KOPT-K1 (cell line): ENCODE measurements at regions not wholly inside any gene's neighbourhood (a gene's known extent, or its start where the extent isn't known, plus 50 kb on each side); places are given as distances from the start of the nearest gene placed in this dataset.
A peak's percentile ranks its signal among the peaks of the same experiment; 100 is the strongest.

Experiments
- H3K27ac ChIP-seq: fragments of 200-600 bp; sonication (generic); 2 replicates; pipeline ENCODE4 v1.5.1; 2016; ENCODE audit warnings: antibody characterized with exemption, mild to moderate bottlenecking, low read depth, low read length; ENCODE audit not compliant: poor library complexity, severe bottlenecking
- H3K36me3 ChIP-seq: fragments of 200-600 bp; sonication (generic); 2 replicates; pipeline ENCODE4 v1.5.1; 2017; ENCODE audit warnings: antibody characterized with exemption, mild to moderate bottlenecking, low read length, moderate library complexity; ENCODE audit not compliant: insufficient read depth
- H3K9me3 ChIP-seq: fragments of 200-600 bp; sonication (generic); 2 replicates; pipeline ENCODE4 v1.5.1; 2017; ENCODE audit warnings: antibody characterized with exemption, low read length, mild to moderate bottlenecking; ENCODE audit not compliant: insufficient read depth, poor library complexity, severe bottlenecking

DNA sequence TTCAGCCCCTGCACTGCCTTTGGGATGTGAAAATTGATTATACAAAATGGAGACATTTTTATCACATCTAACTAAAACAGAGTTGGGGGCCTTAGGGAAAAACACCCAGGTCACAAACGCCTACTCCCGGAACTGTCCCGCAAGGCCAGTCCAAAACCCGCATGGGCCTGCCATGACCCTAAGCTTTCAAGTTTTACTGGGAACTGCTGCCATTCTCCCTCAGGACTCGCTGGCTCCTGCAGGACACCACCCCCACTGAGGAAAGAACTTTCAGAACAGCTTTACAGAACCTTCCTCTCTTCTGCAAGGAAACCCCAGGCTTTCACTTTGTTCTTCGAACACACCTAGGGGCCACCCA is 320.4 kb upstream of the HS6ST1 start:
- H3K27ac ChIP-seq: peak overlapping the region; percentile 7
- H3K36me3 ChIP-seq: no peaks in the 10 kb centered on the region
- no peaks in the 10 kb centered on the region for H3K9me3 ChIP-seq

DNA sequence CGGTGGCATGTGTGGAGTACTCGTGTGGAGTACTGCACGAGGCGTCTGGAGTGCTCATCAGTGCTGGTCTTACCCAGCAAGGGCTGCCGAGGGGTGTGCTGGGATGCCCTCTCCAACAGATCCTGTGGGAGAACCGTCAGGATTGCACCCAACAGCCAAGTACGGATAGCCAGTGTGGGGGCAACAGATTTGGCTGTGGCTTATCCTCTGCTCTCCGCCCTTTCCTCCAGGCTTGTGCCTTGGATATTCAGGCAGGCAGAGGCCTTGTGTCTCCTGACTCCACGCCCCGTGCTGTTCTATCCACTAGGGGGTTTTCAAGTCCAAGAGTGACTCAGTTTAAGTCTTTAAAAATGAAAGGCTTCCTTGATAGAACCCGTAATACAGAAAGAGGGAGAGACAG is 321.0 kb upstream of the HS6ST1 start:
- Histone ChIP-seq H3K36me3 (no peaks in the 10 kb centered on the region), H3K9me3 (no peaks in the 10 kb centered on the region), H3K27ac (peak overlapping the region; percentile 49)

DNA sequence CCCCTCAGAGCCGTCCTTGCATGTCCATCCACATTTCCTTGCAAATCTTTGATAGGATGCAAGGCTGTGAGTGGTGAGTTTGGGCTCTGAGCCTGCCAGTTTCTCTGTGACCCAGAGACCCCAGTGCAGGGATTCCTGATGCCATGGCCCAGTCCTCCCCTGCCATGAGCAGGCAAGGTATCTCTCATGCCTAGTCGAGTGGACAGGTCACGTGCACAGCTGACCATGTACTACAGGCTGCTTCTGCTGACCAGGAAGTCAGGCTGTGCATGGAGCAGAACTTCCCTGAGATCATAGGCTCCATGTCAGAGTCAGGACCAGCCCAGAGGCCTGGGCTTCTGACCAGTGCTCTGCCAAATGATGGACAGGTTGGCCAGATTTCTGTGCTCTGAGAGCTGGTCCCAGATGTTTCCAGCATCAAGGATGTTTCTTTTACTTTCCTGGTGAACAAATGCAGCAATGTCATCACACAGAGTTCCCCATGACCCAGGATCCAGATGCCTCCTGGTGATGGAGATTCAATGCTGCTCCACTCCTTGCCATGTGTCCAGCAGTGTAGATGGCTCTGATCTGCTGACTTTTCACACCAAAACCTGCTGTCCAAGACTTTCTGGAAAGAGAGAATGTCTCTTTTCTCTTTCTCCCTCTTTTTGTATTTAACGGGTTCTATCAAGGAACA is 321.6 kb upstream of the HS6ST1 start:
- Histone ChIP-seq H3K36me3 (no peaks in the 10 kb centered on the region), H3K27ac (peak overlapping the region; percentile 49), H3K9me3 (no peaks in the 10 kb centered on the region)

DNA sequence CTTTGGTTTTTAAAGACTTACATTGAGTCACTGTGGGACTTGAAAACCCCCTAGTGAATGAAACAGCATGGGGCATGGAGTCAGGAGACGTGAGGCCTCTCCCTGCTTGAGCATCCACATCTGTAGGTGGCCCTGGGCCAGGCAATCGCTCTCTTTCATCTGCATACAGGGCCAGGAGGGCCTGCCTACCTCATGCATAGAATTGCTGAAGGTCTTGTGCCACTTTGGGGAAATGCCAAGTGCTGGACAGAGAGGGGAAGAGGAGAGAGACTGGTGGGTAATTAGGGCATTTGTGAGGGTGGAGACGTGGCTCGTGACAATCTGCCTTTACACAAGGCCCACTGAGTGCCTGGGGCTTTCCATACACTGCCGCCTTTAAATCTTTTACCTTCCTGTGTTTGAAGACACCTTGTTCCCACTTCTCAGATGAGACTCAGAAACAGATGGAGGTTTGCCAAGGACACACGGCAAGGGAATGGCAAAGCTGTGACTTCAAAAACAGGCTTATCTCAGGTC is 322.2 kb upstream of the HS6ST1 start:
- Histone ChIP-seq H3K9me3 (no peaks in the 10 kb centered on the region), H3K36me3 (no peaks in the 10 kb centered on the region), H3K27ac (peak overlapping the region; percentile 49)

DNA sequence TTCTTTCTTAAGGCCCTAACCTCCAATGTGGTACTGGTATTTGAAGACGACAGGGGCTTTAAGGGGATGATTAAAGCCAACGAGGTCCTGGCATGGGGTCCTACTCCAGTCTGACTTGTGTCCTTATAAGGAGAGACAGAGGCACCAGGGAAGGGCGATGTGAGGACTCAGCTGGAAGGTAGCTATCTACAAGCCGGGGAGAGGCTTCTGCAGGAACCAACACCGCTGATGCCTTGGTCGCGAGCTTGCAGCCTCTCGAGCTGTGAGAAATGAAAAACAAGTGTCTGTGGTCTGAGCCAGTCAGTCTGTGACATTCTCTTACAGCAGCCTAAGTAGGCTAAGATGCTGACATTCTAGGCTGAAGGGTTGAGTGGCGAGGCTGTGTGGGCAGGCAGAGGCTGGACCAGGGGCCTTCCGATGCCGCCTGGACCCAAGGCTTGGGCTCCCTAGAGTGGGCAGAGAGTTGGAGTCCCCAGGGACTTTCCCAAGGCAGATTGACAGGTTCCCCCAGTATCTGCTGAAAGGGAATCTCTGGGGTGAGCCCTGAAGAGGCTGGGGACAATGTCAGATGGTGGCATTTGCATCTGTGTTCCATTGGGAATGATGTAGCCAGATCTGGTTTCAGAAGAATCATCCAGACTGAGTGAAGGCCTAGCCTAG is 322.9 kb upstream of the HS6ST1 start:
- H3K36me3 ChIP-seq: no peaks in the 10 kb centered on the region
- peak overlapping the region; percentile 49 for H3K27ac ChIP-seq
- no peaks in the 10 kb centered on the region for H3K9me3 ChIP-seq

DNA sequence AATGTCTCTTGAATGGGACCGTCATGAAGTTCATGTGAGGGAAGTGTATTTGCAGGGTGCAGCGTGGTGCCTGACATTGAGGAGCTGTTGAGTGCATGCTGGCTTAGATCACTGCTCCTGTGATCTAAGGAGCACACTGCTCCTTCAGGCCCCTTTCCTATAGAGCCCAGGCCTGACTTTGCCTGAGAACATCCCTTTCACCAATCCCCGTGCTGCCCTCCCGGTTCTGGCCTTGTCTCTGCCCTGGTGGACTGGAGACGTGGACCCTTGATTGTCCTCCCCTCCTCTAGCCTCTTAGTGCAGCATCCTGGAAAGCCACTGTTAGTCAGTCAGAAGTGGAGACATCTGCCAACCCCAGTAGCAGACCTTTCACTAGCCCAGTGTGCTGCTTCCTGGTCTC is 323.6 kb upstream of the HS6ST1 start:
- H3K27ac ChIP-seq: peak overlapping the region; percentile 49
- no peaks in the 10 kb centered on the region for H3K9me3 ChIP-seq
- no peaks in the 10 kb centered on the region for H3K36me3 ChIP-seq

DNA sequence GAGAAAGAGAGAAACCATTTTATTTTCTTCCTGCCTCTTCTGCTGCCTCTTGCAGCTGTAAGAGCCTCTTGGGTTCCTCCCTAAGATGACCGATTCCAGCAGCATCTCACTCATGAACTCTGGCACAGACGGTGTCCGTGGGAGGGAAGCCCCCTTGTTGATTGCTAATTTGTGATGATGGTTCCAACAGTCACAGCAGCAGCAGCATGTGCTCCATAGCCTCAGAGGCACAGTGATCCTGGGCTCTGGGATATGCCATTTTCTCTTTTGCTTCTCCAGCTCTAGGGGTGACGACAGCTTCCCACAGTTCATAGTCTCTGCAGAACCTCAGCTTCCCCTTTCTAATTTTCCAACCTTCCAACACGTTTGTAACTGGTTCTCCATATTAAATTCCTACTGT is 324.2 kb upstream of the HS6ST1 start:
- Histone ChIP-seq H3K27ac (peak overlapping the region; percentile 49), H3K9me3 (no peaks in the 10 kb centered on the region), H3K36me3 (no peaks in the 10 kb centered on the region)

DNA sequence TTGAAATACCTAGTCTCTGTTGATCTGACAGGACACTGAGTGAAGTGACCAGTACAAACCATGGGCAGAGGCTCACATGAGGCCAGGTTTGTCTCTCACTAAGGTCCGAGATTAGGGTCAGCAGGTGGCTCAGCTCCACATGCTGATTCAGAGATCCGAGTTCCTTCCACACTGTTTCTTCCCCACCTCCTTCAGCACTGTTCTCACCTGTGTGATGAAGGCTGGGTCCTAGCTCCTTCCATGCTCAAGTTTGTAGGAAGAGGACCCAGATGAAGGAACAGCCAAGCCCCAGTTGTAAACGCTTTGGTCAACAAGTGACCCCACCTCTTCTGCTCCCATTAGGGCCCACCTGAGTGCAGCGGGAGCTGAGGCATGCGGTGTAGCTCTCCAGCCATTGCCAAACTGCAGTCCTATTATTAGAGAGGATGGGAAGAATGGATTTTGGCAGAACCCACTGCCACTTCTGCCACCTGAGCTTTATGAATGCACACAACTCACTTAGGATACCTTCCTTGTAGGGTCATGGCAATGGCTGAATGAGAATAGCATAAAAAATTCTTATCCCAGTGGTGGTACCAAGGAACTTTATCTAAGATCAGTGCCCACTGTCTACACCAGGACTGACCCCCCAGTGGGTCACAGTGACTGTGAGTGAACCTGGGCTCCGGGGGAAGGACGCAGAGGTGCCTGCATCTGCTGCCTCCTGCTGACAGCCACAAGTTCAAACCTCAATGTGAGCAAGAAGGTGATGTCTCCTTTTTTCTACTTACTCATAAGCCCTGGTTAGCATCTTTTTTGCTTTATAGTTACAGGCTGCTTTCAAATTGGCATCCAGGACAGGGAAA is 324.8 kb upstream of the HS6ST1 start:
- no peaks in the 10 kb centered on the region for H3K9me3 ChIP-seq
- peak overlapping the region; percentile 8 for H3K27ac ChIP-seq
- no peaks in the 10 kb centered on the region for H3K36me3 ChIP-seq

DNA sequence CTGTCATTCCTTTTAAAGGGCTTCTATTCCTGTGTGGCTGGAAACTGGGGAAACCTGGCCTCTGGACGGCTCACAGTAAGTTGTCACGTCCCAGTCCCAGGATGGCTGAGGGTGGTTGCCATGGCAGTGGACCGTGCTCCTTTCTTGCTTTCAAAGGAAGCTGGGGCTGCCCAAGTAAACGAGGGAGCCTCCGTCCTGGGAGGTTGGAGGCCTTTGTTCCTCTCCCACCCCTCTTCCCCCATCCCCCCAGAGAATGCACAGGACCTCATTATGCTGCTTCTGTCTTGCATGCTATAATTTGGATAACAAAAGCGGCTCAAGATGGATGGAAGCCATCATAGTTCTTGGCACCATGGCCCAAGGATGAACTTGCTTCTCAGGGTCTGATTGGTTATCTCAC is 325.5 kb upstream of the HS6ST1 start:
- H3K27ac ChIP-seq: peak overlapping the region; percentile 8
- no peaks in the 10 kb centered on the region for H3K9me3 ChIP-seq

DNA sequence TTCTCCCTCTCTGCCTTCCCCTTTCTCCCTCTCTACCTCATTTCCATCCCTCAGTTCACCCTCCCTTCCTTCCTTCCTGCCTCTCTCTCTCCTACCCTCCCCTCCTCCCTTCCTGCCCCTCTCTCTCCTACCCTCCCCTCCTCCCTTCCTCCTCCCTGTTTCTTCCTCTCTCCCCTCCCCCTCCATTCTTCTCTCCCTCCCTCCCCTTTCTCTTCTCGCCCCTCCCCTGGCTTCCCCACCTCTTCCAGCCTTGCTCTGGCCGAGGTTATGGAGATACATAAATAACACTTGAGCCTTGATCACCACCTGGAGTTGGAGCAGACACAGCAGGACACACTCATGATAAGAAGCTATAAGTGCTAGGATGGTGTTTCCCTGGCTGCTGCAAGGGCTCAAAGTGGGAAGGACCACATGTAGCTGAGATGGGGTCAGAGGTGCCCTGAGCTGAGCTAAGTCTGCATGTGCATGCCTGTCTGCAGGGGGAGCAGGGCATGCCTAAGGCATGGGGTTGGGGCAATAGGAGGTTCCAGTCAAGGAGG is 326.1 kb upstream of the HS6ST1 start:
- Histone ChIP-seq H3K27ac (peak overlapping the region; percentile 36), H3K36me3 (no peaks in the 10 kb centered on the region), H3K9me3 (no peaks in the 10 kb centered on the region)

More for the DNA sequence above, 325.5 kb upstream of the HS6ST1 start:
- no peaks in the 10 kb centered on the region for H3K36me3 ChIP-seq

DNA sequence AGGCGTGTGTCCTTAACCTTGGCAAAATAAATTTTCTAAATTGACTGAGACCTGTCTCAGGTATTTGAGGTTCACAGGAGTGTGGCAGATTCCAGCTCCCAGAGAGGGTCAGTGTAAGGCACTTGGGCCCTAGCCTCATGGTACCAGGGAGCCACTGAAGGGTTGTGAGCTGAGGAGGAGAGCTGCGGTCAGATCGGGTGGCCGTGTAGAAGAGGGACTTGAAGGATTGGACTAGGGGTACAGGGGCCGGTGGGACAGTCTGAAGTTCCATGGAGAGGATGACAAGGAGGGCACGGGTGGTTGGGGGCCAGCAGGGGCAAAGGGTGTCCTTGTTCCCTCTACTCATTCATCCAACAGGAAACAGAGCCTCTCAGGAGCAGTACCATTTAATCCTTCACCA is 327.0 kb upstream of the HS6ST1 start:
- H3K36me3 ChIP-seq: no peaks in the 10 kb centered on the region
- no peak overlapping the region for H3K27ac ChIP-seq

DNA sequence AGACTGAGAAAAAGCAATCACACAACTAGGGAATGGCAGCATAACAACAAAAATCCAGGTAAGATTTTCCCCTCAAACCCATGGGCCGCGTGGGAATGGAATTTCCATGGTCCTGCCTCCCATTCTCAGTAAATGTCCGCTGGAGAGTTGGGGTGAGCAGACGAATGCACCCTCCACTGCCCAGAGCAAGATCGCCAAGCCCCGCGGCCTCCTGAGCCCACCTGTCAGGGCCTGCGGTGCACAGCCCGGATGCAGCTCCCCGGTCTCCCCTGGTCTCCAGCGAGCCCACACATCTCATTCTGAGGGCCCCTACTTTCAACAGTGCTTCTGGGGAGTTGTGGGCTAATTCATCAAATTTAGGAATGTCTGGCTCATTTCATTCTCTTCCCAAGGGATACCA is 327.4 kb upstream of the HS6ST1 start:
- H3K27ac ChIP-seq: no peak overlapping the region

More for the DNA sequence above, 327.0 kb upstream of the HS6ST1 start:
- no peaks in the 10 kb centered on the region for H3K9me3 ChIP-seq

DNA sequence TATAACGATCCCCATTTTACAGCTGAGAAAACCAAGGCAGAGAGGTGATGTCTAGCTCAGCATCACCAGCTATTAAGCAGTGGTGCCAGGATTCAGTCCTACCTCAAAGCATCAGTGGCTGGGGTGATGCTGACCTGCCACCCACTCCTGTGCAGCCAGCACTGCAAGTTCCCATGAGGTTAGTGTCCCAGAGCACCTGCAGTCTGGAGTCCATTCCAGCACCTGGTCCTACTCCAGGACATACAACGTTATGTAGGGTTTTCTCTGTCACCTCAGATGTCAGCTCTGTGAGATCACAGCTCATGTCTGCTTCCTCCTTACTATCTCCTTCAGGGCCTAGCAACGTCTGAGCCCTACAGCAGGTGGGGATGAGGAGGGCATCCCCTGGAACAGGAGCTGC is 328.0 kb upstream of the HS6ST1 start:
- Histone ChIP-seq H3K9me3 (no peaks in the 10 kb centered on the region), H3K36me3 (no peaks in the 10 kb centered on the region), H3K27ac (peak overlapping the region; percentile 14)

More for the DNA sequence above, 327.4 kb upstream of the HS6ST1 start:
- Histone ChIP-seq H3K9me3 (no peaks in the 10 kb centered on the region), H3K36me3 (no peaks in the 10 kb centered on the region)

DNA sequence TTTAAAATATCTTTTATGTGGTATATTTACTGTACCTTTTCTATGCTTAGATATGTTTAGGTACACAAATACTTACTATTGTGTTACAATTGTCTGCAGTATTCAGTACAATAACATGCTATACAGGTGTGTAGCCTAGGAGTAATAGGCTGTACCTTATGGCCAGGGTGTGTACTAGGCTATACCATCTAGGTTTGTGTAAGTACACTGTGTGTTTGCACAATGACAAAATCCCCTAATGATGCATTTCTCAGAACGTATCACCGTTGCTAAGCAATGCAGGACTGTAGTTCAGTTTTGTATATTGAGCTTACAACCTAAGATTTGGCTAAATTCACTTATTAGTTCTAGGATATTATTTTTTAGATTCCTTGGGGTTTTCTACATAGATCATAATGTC is 332.3 kb upstream of the HS6ST1 start:
- Histone ChIP-seq H3K36me3 (no peaks in the 10 kb centered on the region), H3K27ac (no peak overlapping the region), H3K9me3 (no peaks in the 10 kb centered on the region)

DNA sequence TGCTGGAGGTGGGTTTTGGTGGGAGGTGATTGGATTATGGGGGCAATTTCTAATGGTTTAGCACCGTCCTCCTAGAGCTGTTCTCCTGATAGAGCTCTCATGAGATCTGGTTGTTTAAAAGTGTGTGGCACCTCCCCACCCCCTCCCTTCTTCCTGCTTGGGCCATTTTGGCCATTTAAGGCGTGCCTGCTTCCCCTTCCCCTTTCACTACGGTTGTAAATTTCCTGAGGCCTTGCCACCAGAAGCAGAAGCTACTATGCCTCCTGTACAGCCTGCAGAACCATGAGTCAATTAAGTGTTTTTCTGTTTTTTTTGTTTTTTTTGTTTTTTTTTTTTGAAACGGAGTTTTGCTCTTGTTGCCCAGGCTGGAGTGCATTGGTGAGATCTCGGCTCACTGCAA is 335.7 kb upstream of the HS6ST1 start:
- Histone ChIP-seq H3K27ac (no peak overlapping the region), H3K36me3 (no peaks in the 10 kb centered on the region), H3K9me3 (no peaks in the 10 kb centered on the region)
